H1 (cell line): ENCODE measurements at regions not wholly inside any gene's neighbourhood (a gene's known extent, or its start where the extent isn't known, plus 50 kb on each side); places are given as distances from the start of the nearest gene placed in this dataset.

Source experiments
- CTCF ChIA-PET: fragments of 300-600 bp; sonication (Branson Sonifier 250); formaldehyde crosslinking; loops from one replicate; lab custom pipeline; 2021; ENCODE audit not compliant: partially characterized antibody; lab: Charles Lee
- POLR2A ChIA-PET: fragments of 300-600 bp; sonication (Branson Sonifier 250); formaldehyde crosslinking; loops from one replicate; lab custom pipeline; 2021; ENCODE audit warnings: inconsistent platforms; ENCODE audit not compliant: partially characterized antibody; lab: Charles Lee
- DNase-seq, 2 experiments: peaks; one replicate each; pipeline versions ENCODE4 v3.0.0 to v3.0.0-alpha.2; 2010 to 2022; ENCODE audit warnings: low spot score in 2 of 2, low read depth in 1 of 2, mixed read lengths in 1 of 2
- FAIRE-seq: peaks from 2 replicates; lab custom pipeline; 2011; peaks lifted over from hg19 to GRCh38; lab: Jason Lieb, UNC
- H2AFZ ChIP-seq: 2 replicates; pipeline ENCODE4 v1.8.1; 2012; ENCODE audit warnings: low read length, inconsistent platforms
- H2AK5ac ChIP-seq: 2 replicates; pipeline ENCODE4 v1.6.1; 2013; ENCODE audit warnings: low read depth, low read length
- H2BK120ac ChIP-seq: replicated peaks from 2 replicates; pipeline ENCODE3; 2013; ENCODE audit warnings: low read depth, low read length, inconsistent platforms
- H2BK12ac ChIP-seq: 2 replicates; pipeline ENCODE4 v1.6.1; 2013; ENCODE audit warnings: low read depth, low read length
- H2BK15ac ChIP-seq: 2 replicates; pipeline ENCODE4 v1.6.1; 2013; ENCODE audit warnings: low read length
- H2BK20ac ChIP-seq: 2 replicates; pipeline ENCODE4 v1.6.1; 2013; ENCODE audit warnings: low read length
- H2BK5ac ChIP-seq: 2 replicates; pipeline ENCODE4 v1.6.1; 2013; ENCODE audit warnings: low read depth, low read length
- H3K14ac ChIP-seq: 2 replicates; pipeline ENCODE4 v1.6.1; 2013; ENCODE audit warnings: inconsistent platforms; ENCODE audit not compliant: insufficient read length
- H3K18ac ChIP-seq: 2 replicates; pipeline ENCODE4 v1.6.1; 2013; ENCODE audit warnings: low read length; ENCODE audit errors: extremely low read depth
- H3K23ac ChIP-seq: 2 replicates; pipeline ENCODE4 v1.6.1; 2013; ENCODE audit warnings: inconsistent platforms; ENCODE audit not compliant: insufficient read length
- H3K23me2 ChIP-seq: 2 replicates; pipeline ENCODE4 v1.6.1; 2013; ENCODE audit warnings: low read depth, low read length
- H3K27ac ChIP-seq: 2 replicates; pipeline ENCODE4 v1.6.1; 2011; ENCODE audit warnings: low read depth, low read length, inconsistent platforms
- H3K27me3 ChIP-seq, 4 experiments: replicated peaks in 1 of 4; 1 replicate in 1 of 4; 2 replicates in 3 of 4; pipeline versions ENCODE4 v1.6.1 to v1.8.1; 2011 to 2013; ENCODE audit warnings: low read length in 3 of 4, mild to moderate bottlenecking in 3 of 4, inconsistent platforms in 2 of 4, mixed read lengths in 2 of 4, moderate library complexity in 1 of 4; ENCODE audit not compliant: control insufficient read depth in 3 of 4, insufficient read depth in 3 of 4; ENCODE audit errors: extremely low read depth in 1 of 4
- H3K36me3 ChIP-seq, 4 experiments: 2 replicates each; pipeline versions ENCODE4 v1.6.1 to v1.8.1; 2011 to 2013; ENCODE audit warnings: mild to moderate bottlenecking in 4 of 4, low read length in 3 of 4, moderate library complexity in 2 of 4, control low read depth in 1 of 4, inconsistent platforms in 1 of 4; ENCODE audit not compliant: insufficient read depth in 4 of 4, control insufficient read depth in 2 of 4
- H3K4ac ChIP-seq: replicated peaks from 2 replicates; pipeline ENCODE3; 2013; ENCODE audit warnings: low read length, low read depth, mixed read lengths, inconsistent platforms; ENCODE audit not compliant: insufficient read length
- H3K4me1 ChIP-seq, 4 experiments: replicated peaks in 1 of 4; 1 replicate in 1 of 4; 2 replicates in 3 of 4; pipeline versions ENCODE4 v1.6.1 to v1.8.1; 2011 to 2013; ENCODE audit warnings: low read length in 3 of 4, inconsistent platforms in 2 of 4, mixed read lengths in 1 of 4; ENCODE audit not compliant: insufficient read depth in 4 of 4, control insufficient read depth in 3 of 4
- H3K4me2 ChIP-seq, 2 experiments: 2 replicates each; pipeline versions ENCODE4 v1.6.1 to v1.8.1; 2011 to 2013; ENCODE audit warnings: low read depth in 2 of 2, low read length in 2 of 2, control low read depth in 1 of 2, inconsistent platforms in 1 of 2, mild to moderate bottlenecking in 1 of 2; ENCODE audit not compliant: insufficient read depth in 1 of 2
- H3K4me3 ChIP-seq, 4 experiments: fragments of 200-600, 300-600 bp in 1 of 4; sonication (generic), shearing (Covaris generic), sonication (Bioruptor Twin) in 1 of 4; 2 replicates each; pipeline versions ENCODE4 v1.5.1 to v1.8.1; 2011 to 2016; ENCODE audit warnings: low read length in 4 of 4, low read depth in 3 of 4, control low read depth in 2 of 4, inconsistent platforms in 2 of 4, mild to moderate bottlenecking in 2 of 4, mixed read lengths in 1 of 4, moderate library complexity in 1 of 4; ENCODE audit not compliant: insufficient read depth in 2 of 4; ENCODE audit errors: extremely low read depth in 1 of 4
- H3K56ac ChIP-seq: replicated peaks from 2 replicates; pipeline ENCODE3; 2013; ENCODE audit warnings: low read depth, mild to moderate bottlenecking, mixed read lengths, low read length, inconsistent platforms; ENCODE audit not compliant: insufficient read length
- H3K79me1 ChIP-seq: 2 replicates; pipeline ENCODE4 v1.6.1; 2013; ENCODE audit warnings: low read depth, low read length, control low read depth
- H3K79me2 ChIP-seq, 2 experiments: 2 replicates each; pipeline versions ENCODE4 v1.6.1 to v1.8.1; 2012 to 2013; ENCODE audit warnings: low read length in 2 of 2, mild to moderate bottlenecking in 2 of 2, inconsistent platforms in 1 of 2; ENCODE audit not compliant: insufficient read depth in 2 of 2, control insufficient read depth in 1 of 2
- H3K9ac ChIP-seq, 4 experiments: replicated peaks in 1 of 4; 1 replicate in 1 of 4; 2 replicates in 3 of 4; pipeline versions ENCODE4 v1.6.1 to v1.8.1; 2011 to 2013; ENCODE audit warnings: low read depth in 3 of 4, low read length in 3 of 4, control low read depth in 2 of 4, mild to moderate bottlenecking in 2 of 4, moderate library complexity in 2 of 4, inconsistent platforms in 1 of 4; ENCODE audit errors: extremely low read depth in 1 of 4
- H3K9me3 ChIP-seq, 2 experiments: 2 replicates each; pipeline versions ENCODE4 v1.6.1 to v1.8.1; 2012 to 2013; ENCODE audit warnings: mild to moderate bottlenecking in 2 of 2, moderate library complexity in 2 of 2, control low read depth in 1 of 2, inconsistent platforms in 1 of 2, low read depth in 1 of 2, low read length in 1 of 2, mixed read lengths in 1 of 2; ENCODE audit not compliant: insufficient read depth in 2 of 2
- H4K20me1 ChIP-seq, 2 experiments: replicated peaks in 1 of 2; 2 replicates each; pipeline versions ENCODE3 to v1.8.1; 2011 to 2013; ENCODE audit warnings: inconsistent platforms in 2 of 2, low read length in 2 of 2, mild to moderate bottlenecking in 1 of 2; ENCODE audit not compliant: insufficient read depth in 2 of 2, control insufficient read depth in 1 of 2
- H4K5ac ChIP-seq: 2 replicates; pipeline ENCODE4 v1.6.1; 2013; ENCODE audit warnings: low read length, low read depth, mixed read lengths, inconsistent platforms; ENCODE audit not compliant: insufficient read length
- H4K8ac ChIP-seq: 2 replicates; pipeline ENCODE4 v1.8.0; 2013; ENCODE audit warnings: mild to moderate bottlenecking, moderate library complexity, low read length, inconsistent platforms; ENCODE audit not compliant: insufficient read depth; ENCODE audit errors: extremely low read depth
- H4K91ac ChIP-seq: replicated peaks from 2 replicates; pipeline ENCODE3; 2013; ENCODE audit warnings: low read length, mixed read lengths, inconsistent platforms; ENCODE audit not compliant: insufficient read length
- EGR1 ChIP-seq: IDR thresholded peaks from 2 replicates; pipeline ENCODE4 v1.6.1; 2011; ENCODE audit warnings: low read depth, low read length, borderline replicate concordance
- EZH2 ChIP-seq: fragments of 200-600 bp; sonication (generic); IDR thresholded peaks from 2 replicates; pipeline ENCODE4 v1.7.1; 2012; ENCODE audit warnings: low read depth, mild to moderate bottlenecking, moderate library complexity, low read length, inconsistent platforms; ENCODE audit not compliant: severe bottlenecking
- HDAC2 ChIP-seq, 2 experiments: fragments of 300-600 bp in 1 of 2; sonication (generic) in 1 of 2; IDR thresholded peaks; 2 replicates each; pipeline ENCODE4 v1.6.1; 2011 to 2012; ENCODE audit warnings: low read depth in 2 of 2, low read length in 2 of 2, mild to moderate bottlenecking in 2 of 2, moderate library complexity in 2 of 2, borderline replicate concordance in 1 of 2, inconsistent platforms in 1 of 2
- JUN ChIP-seq: IDR thresholded peaks from 2 replicates; pipeline ENCODE4 v1.6.1; 2011; ENCODE audit warnings: low read depth, mild to moderate bottlenecking, improper control_type of control experiment, low read length
- NRF1 ChIP-seq: IDR thresholded peaks from 2 replicates; pipeline ENCODE4 v1.6.1; 2011; ENCODE audit warnings: mild to moderate bottlenecking, low read depth, low read length, improper control_type of control experiment
- RBBP5 ChIP-seq: IDR thresholded peaks from 2 replicates; pipeline ENCODE4 v1.7.1; 2012; ENCODE audit warnings: low read depth, mild to moderate bottlenecking, inconsistent platforms, low read length, moderate library complexity, borderline replicate concordance
- RNF2 ChIP-seq: fragments of 200-900, 300-1000 bp; sonication (generic); IDR thresholded peaks from 2 replicates; pipeline ENCODE4 v1.7.1; 2016; ENCODE audit warnings: borderline replicate concordance, low read depth, mild to moderate bottlenecking, antibody characterized with exemption, low read length; ENCODE audit not compliant: poor library complexity, severe bottlenecking; ENCODE audit errors: missing control alignments
- RXRA ChIP-seq: IDR thresholded peaks from 2 replicates; pipeline ENCODE4 v1.6.1; 2011; ENCODE audit warnings: low read depth, mild to moderate bottlenecking, low read length, moderate library complexity; ENCODE audit not compliant: insufficient read depth
- SIRT6 ChIP-seq: IDR thresholded peaks from one replicate; pipeline ENCODE4 v1.7.1; 2012; ENCODE audit warnings: low read length, inconsistent platforms
- TAF7 ChIP-seq: optimal IDR thresholded peaks from 2 replicates; pipeline ENCODE3; 2011; ENCODE audit warnings: low read depth, mild to moderate bottlenecking, inconsistent platforms, low read length, moderate library complexity, borderline replicate concordance
- TEAD4 ChIP-seq: IDR thresholded peaks from 2 replicates; pipeline ENCODE4 v1.6.1; 2012; ENCODE audit warnings: low read depth, low read length, inconsistent platforms, mixed read lengths
- ZNF274 ChIP-seq: IDR thresholded peaks from 2 replicates; pipeline ENCODE4 v1.7.0; 2012; ENCODE audit warnings: low read length, borderline replicate concordance; ENCODE audit errors: extremely low read depth
- WGBS, 2 experiments: shearing (Covaris generic) in 1 of 2; methylation state at CpG; one replicate each; pipeline versions ENCODE4 v1.1.6 to v1.1.7; 2013 to 2015; ENCODE audit warnings: low lambda C conversion rate in 2 of 2, mixed read lengths in 2 of 2, inconsistent platforms in 1 of 2, low coverage in 1 of 2, missing lambda C conversion rate in 1 of 2; ENCODE audit not compliant: insufficient replicate concordance in 2 of 2, insufficient coverage in 1 of 2, insufficient read length in 1 of 2; ENCODE audit errors: extremely low coverage in 1 of 2, missing lambda C conversion rate in 1 of 2; 5-methylcytosine and 5-hydroxymethylcytosine counted together
- TF ChIP-seq, protein P1 (sequence below): IDR thresholded peaks from 2 replicates; pipeline ENCODE4 v1.6.1; 2012; ENCODE audit warnings: inconsistent platforms

DNA sequence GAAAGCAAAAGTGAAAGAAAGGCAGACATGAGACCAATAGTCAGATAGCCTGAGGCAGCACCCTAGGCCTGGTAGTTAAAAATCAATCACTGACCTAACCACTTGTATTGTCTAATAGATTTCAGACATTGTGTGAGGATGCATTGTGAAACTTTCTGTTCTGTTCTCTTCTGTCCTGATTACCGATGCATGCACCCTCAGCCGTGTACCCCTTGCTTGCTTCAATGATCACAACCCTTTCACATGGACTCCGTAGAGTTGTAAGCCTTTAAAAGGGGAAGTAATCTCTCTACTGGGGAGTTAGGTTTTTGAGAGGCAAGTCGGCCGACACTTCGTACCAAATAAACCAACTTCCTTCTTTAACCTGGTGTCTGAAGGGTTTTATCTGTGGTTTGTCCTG lies 801.6 kb upstream of the TSPY4 start (continued):
- no peak for TF ChIP-seq TAF7

DNA sequence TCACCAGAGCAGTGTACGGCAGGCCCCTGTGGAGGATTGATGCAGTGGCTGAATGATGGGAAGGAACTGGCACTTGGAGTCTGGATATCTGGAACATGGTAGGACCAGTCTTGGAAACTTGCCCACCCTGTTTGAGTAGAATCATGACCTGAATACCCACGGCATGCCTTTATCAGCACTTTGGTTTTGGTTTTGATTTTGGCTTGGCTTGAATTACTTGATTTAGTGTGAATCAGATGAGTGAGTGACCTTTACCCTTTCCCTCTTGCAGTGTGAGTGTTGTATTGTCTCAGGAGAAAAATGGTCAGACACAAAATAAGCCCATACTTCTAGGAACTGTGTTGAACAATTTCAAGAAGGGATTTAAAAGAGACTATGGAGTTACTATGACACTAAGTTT lies 801.0 kb upstream of the TSPY4 start:
- no peaks in the 10 kb centered on the region for H3K4me1 ChIP-seq
- no peak overlapping the region for H3K23ac ChIP-seq
- CTCF ChIA-PET, result no interaction called here
- no peaks in the 10 kb centered on the region for H3K23me2 ChIP-seq
- no peak overlapping the region for H2BK15ac ChIP-seq
- no peak overlapping the region for H2BK5ac ChIP-seq
- POLR2A ChIA-PET, result no interaction called here
- no peaks in the 10 kb centered on the region for H3K79me1 ChIP-seq
- H2BK120ac ChIP-seq, result no peak overlapping the region
- H3K27me3 ChIP-seq, result no peaks in the 10 kb centered on the region
- H3K9me3 ChIP-seq, result peaks cover 14 to 77% of the 10 kb centered on the region in 2 experiments
- no peaks in the 10 kb centered on the region for H4K20me1 ChIP-seq
- H3K56ac ChIP-seq, result no peak overlapping the region
- H2AK5ac ChIP-seq, result no peak overlapping the region
- no peak overlapping the region for H2BK12ac ChIP-seq
- FAIRE-seq, result no peak
- H3K14ac ChIP-seq, result no peak overlapping the region
- 100% methylated on average over 2 of the region's 2 CpGs; no CpG with 5 or more reads in 1 of the 2 experiments for WGBS, 2 experiments
- H2BK20ac ChIP-seq, result no peak overlapping the region
- no peak overlapping the region for H3K27ac ChIP-seq
- no peak overlapping the region for H4K8ac ChIP-seq
- no peak overlapping the region for H3K4me2 ChIP-seq
- DNase-seq, result no peak
- no peaks in the 10 kb centered on the region for H3K36me3 ChIP-seq
- no peaks in the 10 kb centered on the region for H3K79me2 ChIP-seq
- no peak overlapping the region for H3K4me3 ChIP-seq
- no peak overlapping the region for H4K5ac ChIP-seq
- H3K9ac ChIP-seq, result no peak overlapping the region
- no peak overlapping the region for H3K18ac ChIP-seq
- no peak overlapping the region for H4K91ac ChIP-seq
- H2AFZ ChIP-seq, result no peak overlapping the region
- H3K4ac ChIP-seq, result no peak overlapping the region
- TF ChIP-seq JUN, result no peak
- TF ChIP-seq NRF1, result no peak
- TF ChIP-seq EZH2, result no peak
- no peak for TF ChIP-seq RNF2
- no peak for TF ChIP-seq RBBP5
- no peak for TF ChIP-seq TEAD4
- no peak for TF ChIP-seq HDAC2 (IDR thresholded peaks at IDR 0.05; ENCODE audit: borderline replicate concordance in 1 of 2, low read depth in 2 of 2, low read length in 2 of 2)
- TF ChIP-seq, protein P1, sequence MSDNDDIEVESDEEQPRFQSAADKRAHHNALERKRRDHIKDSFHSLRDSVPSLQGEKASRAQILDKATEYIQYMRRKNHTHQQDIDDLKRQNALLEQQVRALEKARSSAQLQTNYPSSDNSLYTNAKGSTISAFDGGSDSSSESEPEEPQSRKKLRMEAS, result no peak
- TF ChIP-seq RXRA, result no peak
- TF ChIP-seq SIRT6, result no peak
- no peak for TF ChIP-seq EGR1
- TF ChIP-seq ZNF274, result no peak
